OCI-LY3 (cell line): ENCODE measurements at regions not wholly inside any gene's neighbourhood (a gene's known extent, or its start where the extent isn't known, plus 50 kb on each side); places are given as distances from the start of the nearest gene placed in this dataset.

Experiments
- H2AFZ ChIP-seq: fragments of 200-600, 300-600 bp; shearing (Covaris generic); 2 replicates; pipeline ENCODE4 v1.6.0; 2014; ENCODE audit warnings: antibody characterized with exemption, low read depth, low read length
- H3K27ac ChIP-seq: fragments of 200-600, 300-600 bp; sonication (generic); 2 replicates; pipeline ENCODE4 v1.5.1; 2014; ENCODE audit warnings: mild to moderate bottlenecking, low read length, moderate library complexity, mixed read lengths
- H3K27me3 ChIP-seq: fragments of 200-600, 300-600 bp; sonication (generic); 2 replicates; pipeline ENCODE4 v1.6.1; 2014; ENCODE audit warnings: low read depth, low read length, mixed read lengths
- H3K36me3 ChIP-seq: fragments of 200-600, 300-600 bp; sonication (generic); replicated peaks from 2 replicates; pipeline ENCODE3; 2014; ENCODE audit warnings: low read depth, low read length, mixed read lengths
- H3K4me1 ChIP-seq: fragments of 300-600, 200-600 bp; sonication (generic); 2 replicates; pipeline ENCODE4 v1.6.1; 2014; ENCODE audit warnings: low read length, mixed read lengths
- H3K4me2 ChIP-seq: fragments of 200-600, 300-600 bp; sonication (generic); 2 replicates; pipeline ENCODE4 v1.6.1; 2014; ENCODE audit warnings: low read length, mixed read lengths
- H3K4me3 ChIP-seq: fragments of 300-600, 200-600 bp; sonication (generic); 2 replicates; pipeline ENCODE4 v1.5.1; 2014; ENCODE audit warnings: antibody characterized with exemption, mild to moderate bottlenecking, low read length, moderate library complexity
- H3K79me2 ChIP-seq: fragments of 300-600, 200-600 bp; shearing (Covaris generic); 2 replicates; pipeline ENCODE4 v1.6.1; 2014; ENCODE audit warnings: mild to moderate bottlenecking, low read length, mixed read lengths
- H3K9ac ChIP-seq: fragments of 300-600, 200-600 bp; shearing (Covaris generic); 2 replicates; pipeline ENCODE4 v1.6.0; 2014; ENCODE audit warnings: mild to moderate bottlenecking, low read length, moderate library complexity
- H3K9me3 ChIP-seq: fragments of 200-600, 300-600 bp; shearing (Covaris generic); 2 replicates; pipeline ENCODE4 v1.6.1; 2014; ENCODE audit warnings: low read length, mixed read lengths; ENCODE audit not compliant: insufficient read depth
- H4K20me1 ChIP-seq: fragments of 200-600, 300-600 bp; sonication (generic); 2 replicates; pipeline ENCODE4 v1.6.1; 2016; ENCODE audit warnings: low read length, mixed read lengths; ENCODE audit not compliant: insufficient read depth
- CTCF ChIP-seq: fragments of 200-600, 300-600 bp; sonication (generic); IDR thresholded peaks from 2 replicates; pipeline ENCODE4 v1.5.1; 2014; ENCODE audit warnings: antibody characterized with exemption, low read length, low read depth
- EZH2phosphoT487 ChIP-seq: fragments of 200-600 bp; shearing (Covaris generic); IDR thresholded peaks from 2 replicates; pipeline ENCODE4 v1.6.1; 2018; ENCODE audit warnings: antibody characterized with exemption, mixed run types, low read depth

- TF ChIP-seq CTCF = no peak
- no peak for TF ChIP-seq EZH2phosphoT487
- Histone ChIP-seq H3K4me3 (no peak overlapping the region), H3K9ac (no peak overlapping the region), H3K79me2 (no peaks in the 10 kb centered on the region), H3K27ac (no peak overlapping the region), H3K36me3 (no peaks in the 10 kb centered on the region), H4K20me1 (no peaks in the 10 kb centered on the region), H3K27me3 (no peaks in the 10 kb centered on the region), H3K9me3 (no peaks in the 10 kb centered on the region), H3K4me2 (no peak overlapping the region), H3K4me1 (no peaks in the 10 kb centered on the region), H2AFZ (no peak overlapping the region)
Measured at GRCh38 chr11:37089439-37089838, 491.4 kb upstream of the RAG2 start.

GRCh38 chr11:37088573-37088910 is 490.5 kb upstream of the RAG2 start:
- Histone ChIP-seq H3K9ac (no peak overlapping the region), H3K4me2 (no peak overlapping the region), H3K36me3 (no peaks in the 10 kb centered on the region), H2AFZ (no peak overlapping the region), H3K4me1 (no peaks in the 10 kb centered on the region), H3K4me3 (no peak overlapping the region), H3K9me3 (no peaks in the 10 kb centered on the region), H4K20me1 (no peaks in the 10 kb centered on the region), H3K79me2 (no peaks in the 10 kb centered on the region), H3K27me3 (no peaks in the 10 kb centered on the region), H3K27ac (no peak overlapping the region)
- no peak for TF ChIP-seq EZH2phosphoT487
- no peak for TF ChIP-seq CTCF

GRCh38 chr11:37087650-37088572 is 489.9 kb upstream of the RAG2 start:
- H3K4me1 ChIP-seq = no peaks in the 10 kb centered on the region
- TF ChIP-seq EZH2phosphoT487 = no peak
- no peak for TF ChIP-seq CTCF

GRCh38 chr11:37078521-37078920 is 480.5 kb upstream of the RAG2 start:
- H3K27me3 ChIP-seq = no peaks in the 10 kb centered on the region

More at GRCh38 chr11:37087650-37088572, 489.9 kb upstream of the RAG2 start:
- Histone ChIP-seq H3K9ac (no peak overlapping the region), H3K9me3 (no peaks in the 10 kb centered on the region), H3K36me3 (no peaks in the 10 kb centered on the region), H3K79me2 (no peaks in the 10 kb centered on the region), H3K4me2 (no peak overlapping the region), H4K20me1 (no peaks in the 10 kb centered on the region), H3K27me3 (no peaks in the 10 kb centered on the region), H3K4me3 (no peak overlapping the region), H3K27ac (no peak overlapping the region), H2AFZ (no peak overlapping the region)

More at GRCh38 chr11:37078521-37078920, 480.5 kb upstream of the RAG2 start:
- Histone ChIP-seq H4K20me1 (no peaks in the 10 kb centered on the region), H3K9ac (no peak overlapping the region), H3K9me3 (no peaks in the 10 kb centered on the region), H3K4me1 (no peaks in the 10 kb centered on the region), H3K4me3 (no peak overlapping the region), H3K79me2 (no peaks in the 10 kb centered on the region), H2AFZ (no peak overlapping the region), H3K27ac (no peak overlapping the region), H3K4me2 (no peak overlapping the region), H3K36me3 (no peaks in the 10 kb centered on the region)
- no peak for TF ChIP-seq EZH2phosphoT487
- no peak for TF ChIP-seq CTCF
